Central memory CD4-positive, alpha-beta T cell (primary cell): ENCODE measurements at regions not wholly inside any gene's neighbourhood (a gene's known extent, or its start where the extent isn't known, plus 50 kb on each side); places are given as distances from the start of the nearest gene placed in this dataset.
A peak's percentile ranks its signal among the peaks of the same experiment; 100 is the strongest.
"Not testable (repeated sequence)": the region's sequence is repeated elsewhere in the genome, so short reads cannot be mapped to it uniquely, and the experiment has no call there.

Source experiments
- DNase-seq: peaks from one replicate; pipeline ENCODE4 v3.0.0; 2022

- not testable (repeated sequence) for DNase-seq
Measured at GRCh38 chr2:201946746-201947145, 86.9 kb upstream of the FZD7 start.

- no peak for DNase-seq
Measured at GRCh38 chr2:201947287-201947686, 86.4 kb upstream of the FZD7 start.

- DNase-seq = no peak
Measured at GRCh38 chr2:201949181-201949926, 84.3 kb upstream of the FZD7 start.

DNA sequence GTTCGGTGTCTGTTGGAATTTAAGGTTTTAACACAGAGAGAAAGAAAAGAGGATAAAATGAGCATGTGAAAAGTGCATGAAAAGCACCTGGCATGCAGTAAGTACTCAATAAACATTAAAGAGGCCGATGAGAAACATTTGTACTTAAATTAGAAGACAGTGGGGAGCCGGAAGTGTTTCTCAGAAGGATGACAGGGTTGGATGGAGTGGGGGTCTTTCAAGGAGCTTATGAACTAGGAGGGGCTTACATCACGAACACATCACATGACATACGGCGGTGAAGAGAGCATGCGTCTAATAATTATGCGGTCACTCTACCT is 83.8 kb upstream of the FZD7 start:
- DNase-seq = no peak

GRCh38 chr2:201950606-201951005 is 83.0 kb upstream of the FZD7 start:
- no peak for DNase-seq

GRCh38 chr2:201952187-201952586 is 81.5 kb upstream of the FZD7 start:
- no peak for DNase-seq

DNA sequence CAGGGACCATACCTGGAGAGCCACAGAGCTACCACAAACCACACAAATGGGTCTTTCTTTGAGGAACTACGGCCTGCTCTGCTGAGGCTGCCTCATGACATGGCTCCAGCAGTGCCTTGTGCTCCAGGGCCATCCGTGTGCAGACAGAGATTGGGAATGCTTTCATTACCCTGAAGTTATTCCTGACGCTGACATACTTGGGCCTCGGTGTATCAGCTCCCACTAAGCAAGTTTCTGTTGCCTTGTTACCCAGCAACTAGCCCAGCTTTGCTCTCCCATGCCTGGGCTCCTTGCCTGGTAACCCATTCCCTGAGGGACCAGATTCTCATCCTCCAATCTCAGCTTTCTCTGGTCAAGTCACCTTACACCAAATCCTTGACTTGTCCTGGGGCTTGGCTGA is 80.3 kb upstream of the FZD7 start:
- no peak for DNase-seq

DNA sequence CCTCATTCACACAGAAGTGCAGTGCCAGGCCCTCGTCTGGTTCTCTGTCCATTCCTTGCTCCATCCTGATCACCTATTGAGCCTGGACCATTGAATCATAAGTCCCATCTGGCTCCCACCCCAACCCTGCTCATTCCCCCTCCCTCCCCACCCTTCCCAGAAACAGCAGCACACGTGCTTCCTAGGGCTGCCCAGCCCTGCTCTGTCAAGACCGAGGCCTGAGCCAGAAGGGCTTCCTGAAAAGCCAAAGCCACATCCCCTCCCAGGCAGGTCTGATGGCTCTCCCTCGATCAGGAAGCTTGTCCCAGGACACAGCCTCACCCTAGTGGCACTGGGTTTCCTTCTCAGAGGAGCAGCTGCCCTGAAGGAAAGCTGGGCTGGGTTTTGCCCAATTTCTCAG is 79.8 kb upstream of the FZD7 start:
- no peak for DNase-seq

GRCh38 chr2:201955231-201955630 is 78.4 kb upstream of the FZD7 start:
- no peak for DNase-seq

DNA sequence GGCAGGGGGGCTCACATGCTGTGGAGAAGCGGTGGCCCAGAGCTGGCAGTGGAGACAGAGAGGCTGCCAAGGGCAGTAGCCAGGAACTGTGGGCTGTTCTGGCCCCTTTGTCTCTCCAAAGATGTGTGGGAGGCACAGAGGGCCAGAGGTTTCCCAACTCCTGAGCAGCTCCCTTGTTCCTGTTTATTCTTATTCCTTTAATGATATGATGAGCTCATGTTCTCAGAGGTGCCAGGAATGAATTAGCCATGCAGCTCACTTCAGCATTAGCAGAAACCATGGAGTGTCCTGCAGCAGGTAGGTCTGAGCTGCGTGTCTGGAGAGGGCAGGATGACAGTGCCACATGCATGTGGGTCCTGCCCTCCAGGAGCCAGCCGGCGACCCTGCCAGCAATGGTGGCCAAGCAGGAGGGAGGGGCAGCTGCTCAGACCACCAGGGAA is 77.9 kb upstream of the FZD7 start:
- no peak for DNase-seq

- no peak for DNase-seq
Measured at GRCh38 chr2:201956361-201956760, 77.3 kb upstream of the FZD7 start.

DNA sequence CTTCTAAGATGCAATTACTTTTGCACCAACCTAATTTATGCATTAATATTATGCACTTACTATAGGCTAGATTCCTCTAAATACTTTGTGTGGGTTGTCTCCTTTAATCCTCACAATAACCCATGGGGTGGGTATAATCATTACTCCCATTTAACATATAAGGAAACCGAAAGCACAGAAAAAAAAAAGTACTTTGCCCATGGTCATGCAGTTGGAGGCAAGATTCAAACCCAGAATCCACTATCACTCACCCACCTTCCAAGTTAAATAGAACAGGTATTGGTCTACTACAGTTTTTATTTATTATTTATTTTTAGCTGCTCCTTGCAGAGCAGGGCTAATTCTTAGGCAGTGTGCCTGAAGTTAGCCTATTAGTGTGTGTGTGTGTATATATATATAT is 76.6 kb upstream of the FZD7 start:
- DNase-seq = no peak

- DNase-seq = no peak
Measured at GRCh38 chr2:201959198-201959597, 74.5 kb upstream of the FZD7 start.

DNA sequence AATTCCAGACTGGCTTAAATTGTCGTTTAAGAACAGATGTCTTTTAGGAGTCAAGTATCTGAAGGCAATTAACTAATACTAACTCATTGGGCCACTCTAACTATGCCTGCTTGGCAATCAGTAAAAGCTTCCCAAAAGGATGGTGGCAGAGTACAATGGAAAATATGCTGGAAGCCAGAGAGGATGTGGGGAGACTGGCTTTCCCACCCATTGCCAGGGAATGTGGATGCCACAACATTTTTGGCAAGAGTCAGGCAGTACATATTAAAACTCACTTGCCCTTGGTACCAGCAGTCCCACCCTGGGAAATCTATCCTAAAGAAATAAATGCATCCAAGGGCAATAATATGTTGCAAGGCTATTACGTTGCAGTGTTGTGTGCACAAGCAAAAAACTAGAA is 74.0 kb upstream of the FZD7 start:
- no peak for DNase-seq

DNA sequence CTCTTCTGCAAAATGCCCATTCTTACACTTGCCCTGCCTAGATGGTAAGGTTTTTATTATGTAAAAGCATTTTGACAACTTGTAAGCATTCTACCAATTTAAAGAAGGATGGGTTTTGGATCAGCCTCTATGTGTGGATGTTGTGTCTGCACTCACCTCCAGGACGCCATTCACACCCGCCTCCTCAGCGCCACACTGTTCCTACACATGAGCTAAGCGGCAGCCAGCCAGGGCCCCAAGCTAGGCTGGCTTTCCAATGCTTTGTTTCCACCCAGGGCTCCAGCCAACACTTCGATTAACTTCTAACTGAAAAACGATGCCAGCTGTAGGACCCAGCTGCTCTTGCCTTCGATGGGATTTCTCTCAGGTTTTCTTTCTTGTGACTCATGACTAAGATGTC is 73.3 kb upstream of the FZD7 start:
- DNase-seq = no peak

- no peak for DNase-seq
Measured at GRCh38 chr2:201961401-201961800, 72.3 kb upstream of the FZD7 start.

DNA sequence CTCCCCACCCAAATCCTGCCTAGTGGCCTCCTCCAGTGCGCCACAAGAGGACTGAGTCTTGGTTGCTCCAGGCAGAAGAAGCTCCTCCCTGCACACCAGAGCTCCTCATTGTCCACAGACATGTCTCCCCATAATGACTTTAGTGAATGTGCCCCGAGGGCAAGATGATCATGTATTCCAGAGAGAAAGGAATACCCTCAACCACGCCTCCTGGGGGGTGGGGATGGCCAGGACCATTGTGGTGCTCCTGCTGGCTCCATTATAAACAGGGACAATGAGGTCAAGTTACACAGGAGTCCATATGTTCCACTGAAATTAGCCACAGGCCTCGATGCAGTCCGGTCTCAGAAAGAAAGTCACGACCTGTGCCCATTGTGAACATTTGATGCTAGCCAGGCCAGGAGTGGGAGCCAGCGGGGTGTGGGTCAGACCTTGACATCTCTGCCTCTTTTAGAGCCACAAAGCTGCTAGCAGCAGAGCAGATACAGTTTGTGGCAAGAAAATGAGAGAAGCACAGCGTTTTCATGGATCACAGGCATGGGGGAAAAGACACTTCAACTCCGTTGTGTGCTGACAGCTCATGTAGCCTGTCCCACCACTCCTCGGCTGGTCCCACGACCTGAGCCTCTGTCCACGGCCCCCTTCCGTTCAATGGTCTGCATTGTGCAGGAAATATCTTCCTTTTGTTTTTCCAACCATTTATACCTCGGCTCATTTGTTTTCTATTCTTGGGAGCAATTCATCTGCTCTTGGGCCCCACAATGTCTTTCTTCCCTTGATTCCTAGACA is 70.7 kb upstream of the FZD7 start:
- DNase-seq = no peak

DNA sequence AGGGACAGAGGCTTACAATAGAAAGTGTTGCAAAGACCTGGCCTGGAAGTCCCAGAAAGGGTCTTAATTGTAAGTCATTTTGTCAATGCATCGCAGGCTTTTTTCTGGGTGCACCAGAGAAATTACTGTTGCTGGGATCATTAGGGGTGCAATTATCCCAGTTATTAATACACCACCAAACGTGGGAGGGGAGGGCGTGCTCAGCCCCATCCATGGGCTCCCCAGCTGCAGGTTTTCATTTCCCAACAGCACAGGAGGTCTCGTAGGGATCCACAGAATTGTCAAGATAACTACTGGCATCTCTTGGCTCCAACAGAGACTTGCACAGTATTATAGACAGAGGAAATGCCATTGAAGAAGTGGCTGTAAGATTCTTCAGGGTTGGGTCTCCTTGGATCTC is 69.6 kb upstream of the FZD7 start:
- DNase-seq = no peak

DNA sequence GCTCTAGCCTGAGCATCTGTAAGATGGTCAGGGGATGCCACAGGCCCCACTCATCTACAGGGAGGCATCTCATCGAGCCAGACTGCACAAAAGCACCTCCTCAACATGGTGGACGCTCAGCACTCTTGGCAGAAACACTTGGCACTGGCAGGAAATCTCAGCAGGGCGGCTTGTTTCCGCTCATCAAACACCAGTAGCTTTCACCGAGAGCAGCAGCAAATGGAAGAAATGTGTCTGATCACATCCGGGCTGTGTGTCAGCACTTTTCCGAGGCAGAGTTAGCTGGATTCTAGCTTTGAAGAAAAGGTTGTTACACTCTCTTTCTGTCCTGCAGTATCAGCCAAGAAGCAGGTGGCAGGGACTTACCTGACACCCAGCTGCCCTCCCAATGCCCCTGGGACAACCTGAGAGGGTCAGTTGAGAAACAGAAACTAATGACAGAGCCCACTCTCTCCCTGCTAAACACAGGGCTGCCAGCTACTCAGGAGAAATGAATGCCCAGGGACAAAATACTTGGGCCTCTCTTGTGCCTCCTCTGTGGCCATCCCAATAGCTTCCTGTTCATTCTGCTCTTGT is 68.9 kb upstream of the FZD7 start:
- peak; percentile 37 for DNase-seq

DNA sequence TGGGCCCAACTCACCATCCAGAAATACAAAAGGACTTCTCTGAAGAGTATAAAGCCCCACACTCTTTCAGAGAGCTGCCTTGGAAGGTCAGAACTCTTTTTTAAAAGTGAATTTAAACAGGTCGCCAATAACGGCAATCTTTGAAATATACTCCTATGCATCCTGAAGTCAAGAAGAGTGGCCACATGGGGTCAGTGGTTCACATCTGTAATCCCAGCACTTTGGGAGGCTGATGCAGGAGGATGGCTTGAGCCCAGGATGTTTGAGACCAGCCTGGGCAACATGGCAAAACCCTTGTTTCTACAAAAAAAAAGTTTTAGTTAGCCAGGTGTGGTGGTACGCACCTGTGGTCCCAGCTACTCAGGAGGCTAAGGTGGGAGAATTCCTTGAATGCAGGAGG is 68.1 kb upstream of the FZD7 start:
- DNase-seq = no peak

- no peak for DNase-seq
Measured at GRCh38 chr2:201966691-201967438, 66.8 kb upstream of the FZD7 start.

GRCh38 chr2:201968050-201968449 is 65.6 kb upstream of the FZD7 start:
- no peak for DNase-seq

DNA sequence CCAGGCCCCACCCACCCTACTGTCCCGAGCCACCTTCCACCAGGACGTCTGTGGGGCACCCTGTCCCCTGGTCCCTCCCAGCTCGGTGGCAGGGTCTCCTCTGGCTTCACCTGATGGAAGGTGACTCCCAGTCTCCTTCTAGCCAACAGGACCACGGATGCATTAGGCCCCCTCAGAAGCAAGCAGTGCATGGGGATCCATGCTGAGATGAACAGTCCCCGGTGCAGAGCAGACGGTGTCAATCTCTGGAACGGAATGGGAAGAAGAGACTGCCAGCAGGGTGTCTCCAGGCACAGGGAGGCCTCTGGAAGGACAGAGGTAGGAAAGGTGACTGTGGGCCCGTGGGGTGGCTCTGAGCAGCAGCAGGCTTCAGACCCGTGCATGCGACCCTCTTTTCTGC is 65.2 kb upstream of the FZD7 start:
- no peak for DNase-seq
